Neural crest cell (in vitro differentiated cells): ENCODE measurements at regions not wholly inside any gene's neighbourhood (a gene's known extent, or its start where the extent isn't known, plus 50 kb on each side); places are given as distances from the start of the nearest gene placed in this dataset.
A peak's percentile ranks its signal among the peaks of the same experiment; 100 is the strongest.
"Not testable (repeated sequence)": the region's sequence is repeated elsewhere in the genome, so short reads cannot be mapped to it uniquely, and the experiment has no call there.

Source experiments
- DNase-seq: peaks from one replicate; pipeline ENCODE4 v3.0.0; 2021; ENCODE audit warnings: low read depth, mixed read lengths, low spot score
- H3K27ac Mint-ChIP-seq: one replicate; pipeline ENCODE4 v1.8.0; 2021; ENCODE audit warnings: mild to moderate bottlenecking, mixed read lengths; ENCODE audit not compliant: unreplicated experiment
- H3K27me3 Mint-ChIP-seq: 2 replicates; pipeline ENCODE4 v1.8.0; 2021; ENCODE audit warnings: low read depth, mild to moderate bottlenecking, mixed read lengths
- H3K36me3 Mint-ChIP-seq: 2 replicates; pipeline ENCODE4 v1.8.0; 2021; ENCODE audit warnings: low read depth, mild to moderate bottlenecking, mixed read lengths
- H3K4me1 Mint-ChIP-seq: 2 replicates; pipeline ENCODE4 v1.8.0; 2021; ENCODE audit warnings: mixed read lengths
- H3K4me3 Mint-ChIP-seq: one replicate; pipeline ENCODE4 v1.8.0; 2021; ENCODE audit warnings: mild to moderate bottlenecking, mixed read lengths
- H3K9me3 Mint-ChIP-seq: 2 replicates; pipeline ENCODE4 v1.8.0; 2021; ENCODE audit warnings: mixed read lengths
- TF ChIP-seq, protein P1 (sequence below): fragments of 200-600 bp; sonication (generic); conservative IDR thresholded peaks from 2 replicates; pipeline ENCODE4 v1.5.0; 2021; ENCODE audit warnings: antibody characterized with exemption, mild to moderate bottlenecking

DNA sequence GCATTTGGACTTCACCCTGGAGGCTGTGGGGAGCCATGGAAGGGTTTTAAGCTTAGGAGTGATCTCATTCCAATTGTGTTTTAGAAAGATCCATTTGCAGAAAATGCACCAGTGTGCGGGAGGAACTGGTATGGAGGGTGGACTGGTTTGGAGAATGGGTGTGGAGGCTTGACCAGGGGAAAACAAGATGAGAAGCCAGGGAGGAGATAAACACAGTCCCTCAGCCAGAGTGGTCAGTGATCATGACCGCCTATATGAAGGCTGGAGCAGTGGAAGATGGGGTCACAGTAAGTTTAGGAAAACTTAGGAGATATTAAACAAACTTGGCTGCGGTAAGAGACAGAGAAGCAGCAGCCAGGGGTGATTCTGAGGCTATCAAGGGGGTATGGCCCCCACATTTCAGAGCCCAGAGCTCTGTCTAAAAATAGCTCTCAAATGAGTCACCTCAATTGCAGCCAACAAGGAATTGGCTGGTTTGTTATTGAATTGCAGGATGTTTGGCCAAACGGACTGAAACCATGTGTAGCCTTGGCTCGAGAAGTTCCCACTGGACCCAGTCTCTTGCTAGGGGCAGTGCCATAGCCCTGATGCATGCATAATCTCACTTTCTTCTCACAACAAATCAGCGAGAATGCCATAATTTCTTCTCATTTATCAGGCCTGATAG, 159.9 kb upstream of the TOP1 start:
- no peaks in the 10 kb centered on the region for H3K27me3 Mint-ChIP-seq
- no peak overlapping the region for H3K4me3 Mint-ChIP-seq
- DNase-seq, result no peak
- TF ChIP-seq, protein P1, sequence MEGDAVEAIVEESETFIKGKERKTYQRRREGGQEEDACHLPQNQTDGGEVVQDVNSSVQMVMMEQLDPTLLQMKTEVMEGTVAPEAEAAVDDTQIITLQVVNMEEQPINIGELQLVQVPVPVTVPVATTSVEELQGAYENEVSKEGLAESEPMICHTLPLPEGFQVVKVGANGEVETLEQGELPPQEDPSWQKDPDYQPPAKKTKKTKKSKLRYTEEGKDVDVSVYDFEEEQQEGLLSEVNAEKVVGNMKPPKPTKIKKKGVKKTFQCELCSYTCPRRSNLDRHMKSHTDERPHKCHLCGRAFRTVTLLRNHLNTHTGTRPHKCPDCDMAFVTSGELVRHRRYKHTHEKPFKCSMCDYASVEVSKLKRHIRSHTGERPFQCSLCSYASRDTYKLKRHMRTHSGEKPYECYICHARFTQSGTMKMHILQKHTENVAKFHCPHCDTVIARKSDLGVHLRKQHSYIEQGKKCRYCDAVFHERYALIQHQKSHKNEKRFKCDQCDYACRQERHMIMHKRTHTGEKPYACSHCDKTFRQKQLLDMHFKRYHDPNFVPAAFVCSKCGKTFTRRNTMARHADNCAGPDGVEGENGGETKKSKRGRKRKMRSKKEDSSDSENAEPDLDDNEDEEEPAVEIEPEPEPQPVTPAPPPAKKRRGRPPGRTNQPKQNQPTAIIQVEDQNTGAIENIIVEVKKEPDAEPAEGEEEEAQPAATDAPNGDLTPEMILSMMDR, result no peak
- H3K36me3 Mint-ChIP-seq, result no peaks in the 10 kb centered on the region
- H3K4me1 Mint-ChIP-seq, result peaks cover 7% of the 10 kb centered on the region
- H3K27ac Mint-ChIP-seq, result peak overlapping the region; percentile 10
- H3K9me3 Mint-ChIP-seq, result no peaks in the 10 kb centered on the region

DNA sequence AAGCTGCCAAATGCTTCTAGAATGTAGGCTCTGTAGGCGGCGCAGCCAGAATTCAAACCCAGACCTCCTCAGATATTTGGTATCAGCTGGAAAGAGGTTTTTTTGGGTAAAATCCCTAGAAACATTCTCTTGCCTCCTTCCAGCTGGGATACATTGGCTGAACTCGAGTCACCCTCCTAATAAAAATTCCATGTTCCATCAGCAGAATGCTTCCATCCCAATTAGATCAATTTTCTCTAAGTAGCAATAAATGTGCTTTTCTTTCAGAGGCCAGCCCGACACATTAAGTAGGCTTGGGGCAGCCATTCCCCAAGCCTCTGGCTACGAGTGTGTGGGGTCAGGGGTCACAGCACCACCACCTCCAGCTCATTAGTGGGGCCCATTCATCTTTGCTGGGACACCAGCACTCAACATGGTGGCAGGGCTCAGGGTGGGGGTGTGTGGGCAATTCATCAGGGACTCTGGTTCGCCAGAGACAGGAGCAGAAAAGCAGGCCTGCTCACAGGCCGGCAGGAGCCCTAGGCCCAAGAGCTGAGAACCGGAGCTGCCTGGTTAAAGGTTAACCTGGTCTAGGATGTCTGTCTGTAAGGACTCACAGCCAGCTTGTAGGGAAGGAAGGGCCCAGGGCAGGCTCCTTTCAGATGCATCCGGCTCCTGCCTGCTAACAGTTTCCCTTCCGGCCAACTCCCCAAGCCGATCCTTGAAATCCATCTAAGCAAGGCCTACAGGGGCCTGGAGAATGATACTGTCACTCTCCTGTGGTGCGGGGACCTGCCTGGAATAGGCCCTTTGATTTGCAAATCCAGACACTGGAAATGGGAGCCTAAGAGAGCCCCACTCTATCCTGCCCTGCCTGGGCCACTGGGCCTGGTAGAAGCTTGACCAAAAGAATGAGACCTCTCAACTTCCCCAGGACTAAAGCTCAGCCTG, 159.1 kb upstream of the TOP1 start:
- Mint-ChIP-seq H3K27me3 (no peaks in the 10 kb centered on the region), H3K27ac (no peak overlapping the region), H3K36me3 (no peaks in the 10 kb centered on the region), H3K4me1 (peaks cover 7% of the 10 kb centered on the region), H3K4me3 (no peak overlapping the region), H3K9me3 (no peaks in the 10 kb centered on the region)
- TF ChIP-seq, protein P1, result no peak
- no peak for DNase-seq

DNA sequence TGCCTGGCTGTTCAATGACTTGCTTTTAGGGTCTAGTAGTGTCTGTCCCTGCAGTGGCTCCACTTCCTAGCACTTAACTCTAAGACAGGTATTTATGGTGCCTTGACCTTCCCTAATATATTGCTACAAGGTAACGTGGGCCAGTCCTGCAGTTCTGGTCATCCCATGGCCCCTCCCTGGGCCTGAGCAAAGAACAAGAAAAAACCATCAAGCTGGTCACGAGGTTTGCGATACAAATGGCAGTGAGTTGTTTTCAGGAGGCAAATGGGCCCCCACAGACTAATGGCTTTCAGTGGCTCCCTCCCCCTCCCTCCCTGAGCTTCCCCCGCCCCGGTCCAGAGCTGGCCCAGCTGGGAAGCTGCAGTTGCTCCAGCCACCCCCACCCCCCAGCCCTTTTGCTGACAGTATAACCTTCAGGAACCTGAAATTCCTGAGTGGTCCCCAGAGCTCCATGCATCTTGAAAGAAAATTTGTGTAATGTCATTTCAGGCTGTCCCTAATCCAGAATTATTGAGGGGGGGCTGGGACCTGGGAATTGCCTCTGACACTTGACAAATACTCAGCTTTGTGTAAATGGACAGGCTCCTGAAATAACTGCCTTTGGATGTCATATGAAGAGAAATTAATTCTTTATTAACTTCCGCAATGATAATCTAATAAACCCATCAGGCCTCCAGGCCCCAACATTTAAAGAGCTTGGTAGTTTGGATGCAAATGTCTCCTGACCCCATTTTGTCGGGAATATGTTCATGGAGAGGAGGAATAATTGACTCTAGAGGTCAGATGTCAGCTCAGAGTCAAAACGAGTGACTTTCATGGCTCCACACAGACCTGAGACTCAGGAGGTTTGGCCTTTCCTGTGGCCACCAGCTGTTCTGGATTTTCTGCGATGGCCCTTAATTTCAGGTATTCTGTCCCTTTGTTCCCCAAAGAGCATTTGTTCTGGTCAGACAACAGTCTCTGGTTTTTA, 153.2 kb upstream of the TOP1 start:
- no peaks in the 10 kb centered on the region for H3K9me3 Mint-ChIP-seq
- no peak overlapping the region for H3K27ac Mint-ChIP-seq
- TF ChIP-seq, protein P1, result no peak

DNA sequence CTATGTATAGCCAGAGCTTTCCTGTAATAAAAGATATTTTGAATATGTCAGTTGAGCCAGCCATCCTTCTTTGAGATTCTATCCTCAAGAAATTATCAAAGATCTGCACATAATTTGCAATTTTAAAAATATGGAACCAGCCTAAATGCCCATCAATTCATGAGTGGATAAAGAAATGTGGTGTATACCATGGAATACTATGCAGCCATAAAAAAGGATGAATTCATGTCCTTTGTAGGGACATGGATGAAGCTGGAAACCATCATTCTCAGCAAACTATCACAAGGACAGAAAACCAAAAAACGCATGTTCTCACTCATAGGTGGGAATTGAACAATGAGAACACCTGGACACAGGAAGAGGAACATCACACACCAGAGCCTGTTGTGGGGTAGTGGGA, 150.5 kb upstream of the TOP1 start:
- not testable (repeated sequence) for H3K36me3 Mint-ChIP-seq, DNase-seq, H3K27ac Mint-ChIP-seq, H3K4me3 Mint-ChIP-seq, H3K4me1 Mint-ChIP-seq, H3K9me3 Mint-ChIP-seq, H3K27me3 Mint-ChIP-seq

More for the DNA sequence above, 153.2 kb upstream of the TOP1 start:
- no peak for DNase-seq
- no peaks in the 10 kb centered on the region for H3K36me3 Mint-ChIP-seq
- no peaks in the 10 kb centered on the region for H3K27me3 Mint-ChIP-seq
- H3K4me1 Mint-ChIP-seq, result no peaks in the 10 kb centered on the region
- no peak overlapping the region for H3K4me3 Mint-ChIP-seq

DNA sequence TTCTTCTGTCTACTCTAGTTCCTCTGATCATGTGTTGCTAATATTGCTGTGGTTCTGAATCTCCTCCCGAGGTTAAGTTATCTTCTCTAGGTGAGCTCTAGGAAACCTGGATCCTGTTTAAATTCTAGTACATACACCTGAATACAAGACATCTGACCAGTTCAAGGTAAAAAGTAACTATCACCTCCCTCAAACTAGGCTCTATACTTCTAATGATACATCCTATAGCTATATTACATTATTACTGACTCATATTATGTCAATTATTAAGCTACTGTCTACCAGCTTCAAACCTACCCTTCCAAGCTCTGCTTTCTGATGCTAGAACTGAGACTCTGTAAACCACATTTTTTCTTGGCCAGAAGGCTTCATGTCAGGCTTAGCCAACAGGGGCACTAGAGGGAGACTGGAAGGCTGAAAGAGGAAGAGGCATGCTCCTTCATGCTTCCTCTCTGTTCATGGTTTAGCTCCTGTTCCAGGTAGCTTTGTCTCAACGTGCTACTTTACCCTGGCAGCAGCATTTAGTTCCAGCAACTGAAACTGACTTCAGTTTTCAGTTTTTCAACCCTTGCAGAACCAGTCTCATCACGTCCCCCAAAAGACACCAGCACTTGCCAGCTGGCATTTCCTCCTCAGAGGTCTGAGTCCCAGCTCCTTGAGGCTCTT, 148.4 kb upstream of the TOP1 start:
- no peaks in the 10 kb centered on the region for H3K4me1 Mint-ChIP-seq
- H3K27me3 Mint-ChIP-seq, result no peaks in the 10 kb centered on the region
- no peak overlapping the region for H3K27ac Mint-ChIP-seq
- DNase-seq, result no peak
- no peak overlapping the region for H3K4me3 Mint-ChIP-seq
- peaks cover 4% of the 10 kb centered on the region for H3K9me3 Mint-ChIP-seq
- TF ChIP-seq, protein P1, result no peak
- peaks cover 2% of the 10 kb centered on the region for H3K36me3 Mint-ChIP-seq
